Upper lobe of left lung (tissue), 4 donors: ENCODE measurements at regions not wholly inside any gene's neighbourhood (a gene's known extent, or its start where the extent isn't known, plus 50 kb on each side); places are given as distances from the start of the nearest gene placed in this dataset.

Experiments used
- CTCF ChIP-seq, 6 experiments: fragments of 450-650 bp in 4 of 6; fragments of 200-600 bp in 2 of 6; sonication (generic) in 2 of 6; IDR thresholded peaks; one replicate each; pipeline ENCODE4 v1.5.1; 2016 to 2019; ENCODE audit warnings: antibody characterized with exemption in 6 of 6
- POLR2A ChIP-seq, 4 donors: fragments of 450-650 bp; IDR thresholded peaks; one replicate each; pipeline ENCODE4 v1.5.1; 2016 to 2017; ENCODE audit warnings: antibody characterized with exemption in 4 of 4, mild to moderate bottlenecking in 2 of 4
- POLR2AphosphoS5 ChIP-seq, 2 donors: sonication (generic); formaldehyde crosslinking; IDR thresholded peaks; one replicate each; pipeline ENCODE4 v1.5.1; 2017; ENCODE audit warnings: antibody characterized with exemption in 2 of 2

GRCh38 chr6:134748484-134748883 lies 201.4 kb downstream of the ALDH8A1 start:
- TF ChIP-seq CTCF (IDR thresholded peaks at IDR 0.05) = no peak
- no peak for TF ChIP-seq POLR2A (IDR thresholded peaks at IDR 0.05)
- TF ChIP-seq POLR2AphosphoS5 (IDR thresholded peaks at IDR 0.05) = no peak
